ENCODE measurements at regions not wholly inside any gene's neighbourhood (a gene's known extent, or its start where the extent isn't known, plus 50 kb on each side); places are given as distances from the start of the nearest gene placed in this dataset.
"Not testable (repeated sequence)": the region's sequence is repeated elsewhere in the genome, so short reads cannot be mapped to it uniquely, and the experiment has no call there.

- ATAC-seq; DNase-seq; H3K27ac Mint-ChIP-seq; H3K36me3 Mint-ChIP-seq (ENCODE audit: low read depth); H3K4me3 Mint-ChIP-seq; H3K4me1 Mint-ChIP-seq; H3K9me3 ChIP-seq (ENCODE audit: control insufficient read depth, low read length, poor library complexity, severe bottlenecking); H3K27me3 Mint-ChIP-seq: not testable (repeated sequence)
These were observed 874.1 kb downstream of the RAPGEF2 start for GRCh38 chr4:159976871-159977482.

GRCh38 chr4:159977907-159978617 is 875.2 kb downstream of the RAPGEF2 start:
- no peak for ATAC-seq
- H3K27ac Mint-ChIP-seq = no peak overlapping the region
- H3K4me1 Mint-ChIP-seq = no peaks in the 10 kb centered on the region
- no peaks in the 10 kb centered on the region for H3K36me3 Mint-ChIP-seq (ENCODE audit: low read depth)
- no peaks in the 10 kb centered on the region for H3K27me3 Mint-ChIP-seq
- no peaks in the 10 kb centered on the region for H3K9me3 ChIP-seq (ENCODE audit: control insufficient read depth, low read length, poor library complexity, severe bottlenecking)
- no peak for DNase-seq
- H3K4me3 Mint-ChIP-seq = no peak overlapping the region

- H3K9me3 ChIP-seq (ENCODE audit: control insufficient read depth, low read length, poor library complexity, severe bottlenecking) = no peaks in the 10 kb centered on the region
- ATAC-seq (no peak), DNase-seq (no peak)
- H3K27me3 Mint-ChIP-seq = no peaks in the 10 kb centered on the region
- no peak overlapping the region for H3K4me3 Mint-ChIP-seq
- H3K36me3 Mint-ChIP-seq (ENCODE audit: low read depth) = no peaks in the 10 kb centered on the region
- H3K27ac Mint-ChIP-seq = no peak overlapping the region
- no peaks in the 10 kb centered on the region for H3K4me1 Mint-ChIP-seq
These were observed 876.5 kb downstream of the RAPGEF2 start for GRCh38 chr4:159979351-159979750.

GRCh38 chr4:159979953-159980352 is 877.1 kb downstream of the RAPGEF2 start:
- H3K9me3 ChIP-seq (ENCODE audit: control insufficient read depth, low read length, poor library complexity, severe bottlenecking) = no peaks in the 10 kb centered on the region
- no peaks in the 10 kb centered on the region for H3K36me3 Mint-ChIP-seq (ENCODE audit: low read depth)
- no peak overlapping the region for H3K27ac Mint-ChIP-seq
- H3K4me1 Mint-ChIP-seq = no peaks in the 10 kb centered on the region
- no peaks in the 10 kb centered on the region for H3K27me3 Mint-ChIP-seq
- no peak for ATAC-seq
- no peak for DNase-seq
- H3K4me3 Mint-ChIP-seq = no peak overlapping the region

- ATAC-seq (no peak), DNase-seq (no peak)
- Mint-ChIP-seq H3K36me3 (ENCODE audit: low read depth) (no peaks in the 10 kb centered on the region), H3K27me3 (no peaks in the 10 kb centered on the region), H3K4me1 (no peaks in the 10 kb centered on the region), H3K4me3 (no peak overlapping the region), H3K27ac (no peak overlapping the region)
- H3K9me3 ChIP-seq (ENCODE audit: control insufficient read depth, low read length, poor library complexity, severe bottlenecking) = no peaks in the 10 kb centered on the region
These were observed 878.1 kb downstream of the RAPGEF2 start for GRCh38 chr4:159980826-159981468.

- no peaks in the 10 kb centered on the region for H3K27me3 Mint-ChIP-seq
- no peak for ATAC-seq
- no peak for DNase-seq
These were observed 878.6 kb downstream of the RAPGEF2 start for GRCh38 chr4:159981469-159981856.

GRCh38 chr4:159983082-159983481 is 880.2 kb downstream of the RAPGEF2 start:
- ATAC-seq (no peak), DNase-seq (no peak)
- H3K27me3 Mint-ChIP-seq = no peaks in the 10 kb centered on the region
- H3K27ac Mint-ChIP-seq = no peak overlapping the region
- H3K4me3 Mint-ChIP-seq = no peak overlapping the region
- H3K4me1 Mint-ChIP-seq = no peaks in the 10 kb centered on the region
- H3K9me3 ChIP-seq (ENCODE audit: control insufficient read depth, low read length, poor library complexity, severe bottlenecking) = no peaks in the 10 kb centered on the region
- H3K36me3 Mint-ChIP-seq (ENCODE audit: low read depth) = no peaks in the 10 kb centered on the region

More at GRCh38 chr4:159981469-159981856, 878.6 kb downstream of the RAPGEF2 start:
- H3K27ac Mint-ChIP-seq = no peak overlapping the region
- no peak overlapping the region for H3K4me3 Mint-ChIP-seq
- no peaks in the 10 kb centered on the region for H3K36me3 Mint-ChIP-seq (ENCODE audit: low read depth)
- no peaks in the 10 kb centered on the region for H3K4me1 Mint-ChIP-seq
- H3K9me3 ChIP-seq (ENCODE audit: control insufficient read depth, low read length, poor library complexity, severe bottlenecking) = no peaks in the 10 kb centered on the region

- H3K27me3 Mint-ChIP-seq = no peaks in the 10 kb centered on the region
- H3K9me3 ChIP-seq (ENCODE audit: control insufficient read depth, low read length, poor library complexity, severe bottlenecking) = no peaks in the 10 kb centered on the region
- H3K4me1 Mint-ChIP-seq = no peaks in the 10 kb centered on the region
- DNase-seq (no peak), ATAC-seq (no peak)
- H3K27ac Mint-ChIP-seq = no peak overlapping the region
- no peaks in the 10 kb centered on the region for H3K36me3 Mint-ChIP-seq (ENCODE audit: low read depth)
- H3K4me3 Mint-ChIP-seq = no peak overlapping the region
These were observed 907.0 kb downstream of the RAPGEF2 start for GRCh38 chr4:160009656-160010493.

GRCh38 chr4:160019936-160020335 is 917.1 kb downstream of the RAPGEF2 start:
- no peak overlapping the region for H3K27ac Mint-ChIP-seq
- no peak for DNase-seq
- no peak for ATAC-seq
- H3K9me3 ChIP-seq (ENCODE audit: control insufficient read depth, low read length, poor library complexity, severe bottlenecking) = no peaks in the 10 kb centered on the region
- H3K4me1 Mint-ChIP-seq = no peaks in the 10 kb centered on the region
- no peak overlapping the region for H3K4me3 Mint-ChIP-seq
- no peaks in the 10 kb centered on the region for H3K27me3 Mint-ChIP-seq
- H3K36me3 Mint-ChIP-seq (ENCODE audit: low read depth) = no peaks in the 10 kb centered on the region

- H3K4me3 Mint-ChIP-seq = no peak overlapping the region
- no peak for ATAC-seq
- H3K27ac Mint-ChIP-seq = no peak overlapping the region
- no peak for DNase-seq
- no peaks in the 10 kb centered on the region for H3K27me3 Mint-ChIP-seq
- H3K9me3 ChIP-seq (ENCODE audit: control insufficient read depth, low read length, poor library complexity, severe bottlenecking) = no peaks in the 10 kb centered on the region
- H3K4me1 Mint-ChIP-seq = no peaks in the 10 kb centered on the region
- H3K36me3 Mint-ChIP-seq (ENCODE audit: low read depth) = no peaks in the 10 kb centered on the region
These were observed 917.9 kb downstream of the RAPGEF2 start for GRCh38 chr4:160020804-160021203.

- ATAC-seq = no peak
- no peaks in the 10 kb centered on the region for H3K27me3 Mint-ChIP-seq
- H3K36me3 Mint-ChIP-seq (ENCODE audit: low read depth) = no peaks in the 10 kb centered on the region
- no peaks in the 10 kb centered on the region for H3K9me3 ChIP-seq (ENCODE audit: control insufficient read depth, low read length, poor library complexity, severe bottlenecking)
- no peak overlapping the region for H3K27ac Mint-ChIP-seq
- no peak for DNase-seq
- no peaks in the 10 kb centered on the region for H3K4me1 Mint-ChIP-seq
- H3K4me3 Mint-ChIP-seq = no peak overlapping the region
These were observed 919.0 kb downstream of the RAPGEF2 start for GRCh38 chr4:160021870-160022269.

- no peaks in the 10 kb centered on the region for H3K27me3 Mint-ChIP-seq
- H3K4me1 Mint-ChIP-seq = no peaks in the 10 kb centered on the region
- no peak for DNase-seq
- no peaks in the 10 kb centered on the region for H3K9me3 ChIP-seq (ENCODE audit: control insufficient read depth, low read length, poor library complexity, severe bottlenecking)
- no peak for ATAC-seq
- H3K27ac Mint-ChIP-seq = no peak overlapping the region
- no peaks in the 10 kb centered on the region for H3K36me3 Mint-ChIP-seq (ENCODE audit: low read depth)
- H3K4me3 Mint-ChIP-seq = no peak overlapping the region
These were observed 923.8 kb downstream of the RAPGEF2 start for GRCh38 chr4:160026721-160027120.

- no peaks in the 10 kb centered on the region for H3K27me3 Mint-ChIP-seq
- H3K9me3 ChIP-seq (ENCODE audit: control insufficient read depth, low read length, poor library complexity, severe bottlenecking) = no peaks in the 10 kb centered on the region
- ATAC-seq = no peak
- H3K4me1 Mint-ChIP-seq = no peaks in the 10 kb centered on the region
- H3K27ac Mint-ChIP-seq = no peak overlapping the region
- no peak overlapping the region for H3K4me3 Mint-ChIP-seq
- DNase-seq = no peak
- H3K36me3 Mint-ChIP-seq (ENCODE audit: low read depth) = no peaks in the 10 kb centered on the region
These were observed 931.6 kb downstream of the RAPGEF2 start for GRCh38 chr4:160034501-160034900.
